Brain microvascular endothelial cell (primary cell): ENCODE measurements at regions not wholly inside any gene's neighbourhood (a gene's known extent, or its start where the extent isn't known, plus 50 kb on each side); places are given as distances from the start of the nearest gene placed in this dataset.

ENCODE experiments used
- DNase-seq: peaks from one replicate; pipeline ENCODE4 v3.0.0-alpha.2; 2020
- H3K27ac ChIP-seq: fragments of 250-450 bp; sonication (Bioruptor Pico); 2 replicates; pipeline ENCODE4 v1.5.1; 2020; ENCODE audit warnings: mild to moderate bottlenecking, moderate library complexity
- H3K27me3 ChIP-seq: fragments of 250-450 bp; sonication (Bioruptor Pico); replicated peaks from 2 replicates; pipeline ENCODE4 v1.5.1; 2020; ENCODE audit warnings: mild to moderate bottlenecking
- H3K36me3 ChIP-seq: fragments of 250-450 bp; sonication (Bioruptor Pico); replicated peaks from 2 replicates; pipeline ENCODE4 v1.5.1; 2020; ENCODE audit warnings: mild to moderate bottlenecking
- H3K4me3 ChIP-seq: 2 replicates; pipeline ENCODE4 v1.5.1; 2011; ENCODE audit warnings: low read depth, mild to moderate bottlenecking, control low read depth, low read length, moderate library complexity
- in situ Hi-C: cut with HindIII; loops from 2 replicates; pipeline ENCODE4 v1.10.0; 2017; ENCODE audit warnings: low sequenced_read_pairs, low pct_ligation_motif_present
- TF ChIP-seq, protein P1 (sequence below): IDR thresholded peaks from 2 replicates; pipeline ENCODE4 v1.5.1; 2011; ENCODE audit warnings: low read depth, mild to moderate bottlenecking, moderate library complexity, low read length, control low read depth, inconsistent platforms; ENCODE audit errors: missing control alignments

DNA sequence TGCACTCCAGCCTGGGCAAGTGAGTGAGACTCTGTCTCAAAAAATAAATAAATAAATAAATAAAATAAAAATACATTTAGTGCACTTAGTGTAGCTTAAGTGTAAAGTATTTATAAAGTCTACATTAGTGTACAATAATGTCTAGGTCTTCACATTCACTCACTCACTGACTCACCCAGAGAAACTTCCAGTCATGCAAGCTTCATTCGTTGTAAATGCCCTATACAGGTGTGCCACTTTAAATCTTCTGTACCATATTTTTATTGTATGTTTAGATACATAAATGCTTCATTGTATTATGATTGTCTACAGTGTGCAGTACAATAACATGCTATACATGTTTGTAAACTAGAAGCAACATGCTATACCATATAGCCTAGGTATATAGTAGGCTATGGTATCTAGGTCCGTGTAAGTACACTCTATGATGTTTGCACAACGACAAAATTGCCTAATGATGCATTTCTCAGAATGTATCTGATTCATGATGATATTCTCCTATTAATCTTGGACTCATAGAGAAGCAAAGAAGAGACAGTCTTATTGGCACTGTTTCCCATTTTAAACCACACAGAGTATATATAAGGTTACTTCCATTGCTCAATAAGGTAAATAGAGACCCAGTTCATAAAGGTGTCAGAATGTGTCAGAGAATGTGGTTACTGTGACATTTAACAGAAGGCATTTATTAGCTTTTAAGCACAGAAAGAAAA, 1314.9 kb downstream of the CDH11 start:
- H3K27ac ChIP-seq: no peak overlapping the region
- DNase-seq: no peak
- H3K27me3 ChIP-seq: no peaks in the 10 kb centered on the region
- in situ Hi-C loops: no loop called here
- TF ChIP-seq, protein P1, sequence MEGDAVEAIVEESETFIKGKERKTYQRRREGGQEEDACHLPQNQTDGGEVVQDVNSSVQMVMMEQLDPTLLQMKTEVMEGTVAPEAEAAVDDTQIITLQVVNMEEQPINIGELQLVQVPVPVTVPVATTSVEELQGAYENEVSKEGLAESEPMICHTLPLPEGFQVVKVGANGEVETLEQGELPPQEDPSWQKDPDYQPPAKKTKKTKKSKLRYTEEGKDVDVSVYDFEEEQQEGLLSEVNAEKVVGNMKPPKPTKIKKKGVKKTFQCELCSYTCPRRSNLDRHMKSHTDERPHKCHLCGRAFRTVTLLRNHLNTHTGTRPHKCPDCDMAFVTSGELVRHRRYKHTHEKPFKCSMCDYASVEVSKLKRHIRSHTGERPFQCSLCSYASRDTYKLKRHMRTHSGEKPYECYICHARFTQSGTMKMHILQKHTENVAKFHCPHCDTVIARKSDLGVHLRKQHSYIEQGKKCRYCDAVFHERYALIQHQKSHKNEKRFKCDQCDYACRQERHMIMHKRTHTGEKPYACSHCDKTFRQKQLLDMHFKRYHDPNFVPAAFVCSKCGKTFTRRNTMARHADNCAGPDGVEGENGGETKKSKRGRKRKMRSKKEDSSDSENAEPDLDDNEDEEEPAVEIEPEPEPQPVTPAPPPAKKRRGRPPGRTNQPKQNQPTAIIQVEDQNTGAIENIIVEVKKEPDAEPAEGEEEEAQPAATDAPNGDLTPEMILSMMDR: no peak
- H3K36me3 ChIP-seq: no peaks in the 10 kb centered on the region
- no peak overlapping the region for H3K4me3 ChIP-seq

DNA sequence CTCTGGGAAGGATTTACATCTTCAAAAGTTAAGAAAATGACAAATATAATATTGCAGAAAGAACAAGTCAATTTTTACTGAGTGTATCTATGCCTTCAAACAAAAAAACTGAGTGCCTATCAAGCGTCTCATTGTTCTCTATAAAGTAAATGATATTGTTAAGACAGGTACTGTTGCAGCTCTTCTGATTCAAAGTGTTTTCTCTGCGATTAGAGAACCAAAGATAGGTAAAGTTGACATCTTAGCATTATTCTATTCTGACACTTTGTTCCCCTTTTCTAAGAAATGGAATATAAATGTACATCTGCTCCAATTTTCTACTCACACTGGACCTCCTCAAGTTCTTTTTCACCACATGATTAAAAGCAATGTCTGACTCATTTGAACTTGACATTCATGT, 1317.7 kb downstream of the CDH11 start:
- Histone ChIP-seq H3K27me3 (no peaks in the 10 kb centered on the region), H3K27ac (no peak overlapping the region), H3K36me3 (no peaks in the 10 kb centered on the region), H3K4me3 (no peak overlapping the region)
- DNase-seq: no peak
- TF ChIP-seq, protein P1: no peak
- in situ Hi-C loops: no loop called here

DNA sequence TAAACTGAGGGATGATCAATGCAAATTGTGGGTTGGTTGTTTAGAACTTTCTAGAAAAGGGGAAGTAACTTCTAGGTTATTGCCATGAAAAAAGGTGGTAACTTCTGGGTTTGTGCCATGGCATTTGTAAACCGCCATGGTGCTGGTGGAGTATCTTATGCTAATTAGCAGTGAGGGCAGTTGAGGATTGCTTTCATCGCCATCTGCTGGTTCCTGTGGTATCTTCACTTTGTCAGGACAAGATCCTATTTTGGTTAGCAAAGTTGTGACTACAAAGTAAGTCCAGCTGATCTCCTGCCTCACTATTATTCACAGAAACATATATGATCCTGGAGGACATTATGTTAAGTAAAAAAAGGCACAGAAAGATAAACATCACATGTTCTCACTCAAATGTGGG, 1332.3 kb downstream of the CDH11 start:
- H3K36me3 ChIP-seq: no peaks in the 10 kb centered on the region

DNA sequence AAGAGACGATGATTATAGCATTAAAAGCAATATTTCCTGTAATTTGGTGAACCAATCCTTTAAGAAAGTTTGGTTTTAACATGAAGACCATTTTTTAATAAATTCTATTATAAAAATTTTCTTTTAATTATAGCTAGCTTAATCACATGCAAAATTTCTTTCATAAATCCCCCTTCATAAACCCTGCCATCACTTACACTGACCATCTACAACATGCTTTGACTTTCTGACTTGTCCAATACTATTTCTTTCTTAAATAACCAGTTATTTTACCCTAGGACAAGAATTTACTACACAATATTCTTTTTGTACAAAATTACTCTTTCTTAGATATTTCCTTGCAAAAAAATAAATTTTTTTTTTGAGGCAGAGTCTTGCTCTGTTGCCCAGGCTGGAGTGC, 1334.8 kb downstream of the CDH11 start:
- DNase-seq: no peak
- TF ChIP-seq, protein P1: no peak
- Histone ChIP-seq H3K27ac (no peak overlapping the region), H3K27me3 (no peaks in the 10 kb centered on the region), H3K4me3 (no peak overlapping the region), H3K36me3 (no peaks in the 10 kb centered on the region)
- in situ Hi-C loops: no loop called here

More for the DNA sequence above, 1332.3 kb downstream of the CDH11 start:
- no peaks in the 10 kb centered on the region for H3K27me3 ChIP-seq
- no peak for DNase-seq
- TF ChIP-seq, protein P1: peak; percentile 25
- in situ Hi-C loops: no loop called here
- no peak overlapping the region for H3K4me3 ChIP-seq
- no peak overlapping the region for H3K27ac ChIP-seq

DNA sequence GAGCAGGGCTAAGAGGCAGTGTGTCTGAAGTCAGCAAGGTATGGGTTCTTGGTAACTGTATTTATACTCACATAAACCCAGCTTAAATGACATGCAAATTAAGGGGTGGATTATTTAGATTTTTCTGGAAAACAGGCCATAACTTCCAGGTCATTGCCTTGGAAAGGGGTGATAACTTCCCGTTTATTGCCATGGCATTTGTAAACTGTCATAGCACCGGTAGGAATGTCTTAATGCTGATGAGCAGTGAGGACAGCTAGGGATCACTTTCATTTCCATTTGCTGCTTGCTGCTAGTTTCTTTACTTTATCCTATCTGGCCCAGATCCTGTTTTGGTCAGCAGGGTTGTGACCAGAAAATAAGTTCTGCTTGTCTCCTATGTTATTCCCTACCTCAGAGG, 1336.7 kb downstream of the CDH11 start:
- no peak for DNase-seq
- TF ChIP-seq, protein P1: no peak
- in situ Hi-C loops: no loop called here
- H3K36me3 ChIP-seq: no peaks in the 10 kb centered on the region
- no peak overlapping the region for H3K27ac ChIP-seq
- H3K27me3 ChIP-seq: no peaks in the 10 kb centered on the region
- no peak overlapping the region for H3K4me3 ChIP-seq

DNA sequence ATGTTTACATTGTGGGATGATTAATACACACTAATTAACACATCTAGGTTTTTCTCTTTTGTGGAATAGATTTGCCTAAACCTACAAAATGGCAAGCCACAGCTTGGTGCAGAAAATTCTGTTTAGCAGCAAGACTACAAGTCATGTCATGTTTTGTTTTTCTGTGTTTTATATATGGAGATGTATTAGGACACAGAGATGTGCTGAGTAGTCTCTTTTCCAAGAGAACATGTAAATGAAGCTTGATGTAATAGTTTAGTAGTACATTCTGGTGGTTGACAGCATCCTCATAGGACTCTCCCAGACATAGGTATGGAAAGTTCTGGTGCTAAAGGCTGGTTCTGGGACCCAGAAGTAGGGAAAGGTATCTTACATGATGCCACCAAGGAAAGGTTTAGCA, 1345.4 kb downstream of the CDH11 start:
- DNase-seq: no peak
- Histone ChIP-seq H3K27ac (no peak overlapping the region), H3K27me3 (no peaks in the 10 kb centered on the region), H3K36me3 (no peaks in the 10 kb centered on the region), H3K4me3 (no peak overlapping the region)
- in situ Hi-C loops: no loop called here
- TF ChIP-seq, protein P1: no peak
